ENCODE measurements at regions not wholly inside any gene's neighbourhood (a gene's known extent, or its start where the extent isn't known, plus 50 kb on each side); places are given as distances from the start of the nearest gene placed in this dataset.

DNA sequence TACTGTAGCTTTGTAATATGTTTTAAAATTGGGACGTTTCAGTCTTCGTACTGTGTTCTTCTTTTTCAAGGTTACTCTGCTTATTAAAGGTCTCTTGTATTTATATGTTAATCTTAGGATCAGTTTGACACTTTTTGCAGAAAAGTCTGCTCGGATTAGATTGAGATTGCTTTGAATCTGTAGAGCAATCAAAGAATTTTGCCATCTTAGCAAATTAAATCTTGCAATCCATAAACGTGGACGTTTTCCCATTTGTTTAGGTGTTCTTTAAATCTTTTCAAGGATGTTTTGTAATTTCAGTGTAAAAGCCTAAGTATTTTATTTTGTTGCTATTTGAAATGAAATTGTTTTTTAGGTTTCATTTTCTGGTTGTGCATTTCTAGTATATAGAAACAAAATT lies 78.0 kb upstream of the GTSF1L start:
- no peak overlapping the region for H3K4me3 Mint-ChIP-seq
- no peak overlapping the region for H2AFZ ChIP-seq (replicated peaks)
- H3K36me3 ChIP-seq: no peaks in the 10 kb centered on the region
- TF ChIP-seq EZH2phosphoT487 (IDR thresholded peaks at IDR 0.05) (no peak), CTCF (IDR thresholded peaks at IDR 0.05) (no peak), EZH2 (IDR thresholded peaks at IDR 0.05) (no peak)
- DNase-seq (ENCODE audit: low spot score): no peak
- no peak overlapping the region for H3K4me2 ChIP-seq
- no peaks in the 10 kb centered on the region for H3K36me3 Mint-ChIP-seq
- no peaks in the 10 kb centered on the region for H4K20me1 ChIP-seq (ENCODE audit: low read depth)
- H3K4me1 ChIP-seq: no peaks in the 10 kb centered on the region
- no peaks in the 10 kb centered on the region for H3K79me2 ChIP-seq (ENCODE audit: low read depth)
- H3K9ac ChIP-seq: no peak overlapping the region
- no peak overlapping the region for H3K27ac ChIP-seq
- no peaks in the 10 kb centered on the region for H3F3A ChIP-seq (ENCODE audit: low read depth)
- H3K27me3 Mint-ChIP-seq (ENCODE audit: insufficient read depth, low read depth): peaks cover 8% of the 10 kb centered on the region
- peaks cover 27% of the 10 kb centered on the region for H3K9me3 ChIP-seq (ENCODE audit: low read depth)
- H3K27ac Mint-ChIP-seq: no peak overlapping the region
- H3K9me3 Mint-ChIP-seq: peaks cover 26% of the 10 kb centered on the region
- H3K27me3 ChIP-seq: no peaks in the 10 kb centered on the region
- H3K4me1 Mint-ChIP-seq: peaks cover 3% of the 10 kb centered on the region
- H3K4me3 ChIP-seq: no peak overlapping the region

GRCh38 chr20:43803276-43803675 lies 76.5 kb upstream of the GTSF1L start:
- no peak for TF ChIP-seq CTCF (IDR thresholded peaks at IDR 0.05)
- no peak for TF ChIP-seq EZH2phosphoT487 (IDR thresholded peaks at IDR 0.05)
- no peak for TF ChIP-seq EZH2 (IDR thresholded peaks at IDR 0.05)
- H3K27me3 Mint-ChIP-seq (ENCODE audit: insufficient read depth, low read depth): peaks cover 10% of the 10 kb centered on the region
- peaks cover 17% of the 10 kb centered on the region for H3K4me1 Mint-ChIP-seq
- Histone ChIP-seq H3K27me3 (no peaks in the 10 kb centered on the region), H3K4me2 (no peak overlapping the region), H2AFZ (replicated peaks) (no peak overlapping the region), H4K20me1 (ENCODE audit: low read depth) (no peaks in the 10 kb centered on the region), H3K9ac (no peak overlapping the region), H3K4me3 (no peak overlapping the region), H3F3A (ENCODE audit: low read depth) (peaks cover 7% of the 10 kb centered on the region), H3K27ac (no peak overlapping the region), H3K79me2 (ENCODE audit: low read depth) (no peaks in the 10 kb centered on the region), H3K36me3 (no peaks in the 10 kb centered on the region), H3K4me1 (peaks cover 10% of the 10 kb centered on the region), H3K9me3 (ENCODE audit: low read depth) (peaks cover 16% of the 10 kb centered on the region)
- DNase-seq (ENCODE audit: low spot score): no peak
- H3K9me3 Mint-ChIP-seq: peaks cover 22% of the 10 kb centered on the region
- H3K27ac Mint-ChIP-seq: no peak overlapping the region
- H3K36me3 Mint-ChIP-seq: no peaks in the 10 kb centered on the region
- H3K4me3 Mint-ChIP-seq: no peak overlapping the region

DNA sequence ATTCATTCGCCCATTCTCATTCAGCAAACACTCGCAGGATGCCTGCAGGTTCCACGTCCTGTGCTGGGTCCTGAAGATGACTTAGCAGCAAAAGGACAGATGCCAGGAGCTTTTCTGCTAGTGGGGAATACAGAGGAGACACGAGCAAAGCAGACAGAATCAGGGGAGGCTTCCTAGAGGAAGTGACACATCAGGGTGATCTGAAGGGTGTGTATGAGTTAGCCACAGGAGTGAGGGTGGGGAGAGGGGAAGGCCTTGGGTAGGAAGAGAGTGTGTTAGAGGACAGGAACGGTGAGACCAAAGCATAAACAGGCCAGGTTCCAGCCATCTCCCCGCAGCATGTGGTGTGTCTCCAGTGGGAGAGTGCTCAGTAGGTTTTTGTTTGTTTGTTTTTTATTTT lies 73.4 kb upstream of the GTSF1L start:
- Mint-ChIP-seq H3K9me3 (peaks cover 11% of the 10 kb centered on the region), H3K27ac (no peak overlapping the region), H3K4me3 (no peak overlapping the region), H3K4me1 (peaks cover 20% of the 10 kb centered on the region), H3K27me3 (ENCODE audit: insufficient read depth, low read depth) (peaks cover 14% of the 10 kb centered on the region), H3K36me3 (no peaks in the 10 kb centered on the region)
- DNase-seq (ENCODE audit: low spot score): no peak
- Histone ChIP-seq H3K4me3 (no peak overlapping the region), H3F3A (ENCODE audit: low read depth) (peaks cover 9% of the 10 kb centered on the region), H3K9ac (no peak overlapping the region), H3K27ac (no peak overlapping the region), H3K79me2 (ENCODE audit: low read depth) (no peaks in the 10 kb centered on the region), H3K4me2 (no peak overlapping the region), H2AFZ (replicated peaks) (no peak overlapping the region), H3K36me3 (no peaks in the 10 kb centered on the region), H3K9me3 (ENCODE audit: low read depth) (peaks cover 17% of the 10 kb centered on the region), H4K20me1 (ENCODE audit: low read depth) (no peaks in the 10 kb centered on the region), H3K4me1 (peaks cover 17% of the 10 kb centered on the region), H3K27me3 (no peaks in the 10 kb centered on the region)
- TF ChIP-seq EZH2 (IDR thresholded peaks at IDR 0.05): no peak
- TF ChIP-seq CTCF (IDR thresholded peaks at IDR 0.05): no peak
- TF ChIP-seq EZH2phosphoT487 (IDR thresholded peaks at IDR 0.05): no peak

All from neural progenitor cell (in vitro differentiated cells).